H9 (cell line): ENCODE measurements at regions not wholly inside any gene's neighbourhood (a gene's known extent, or its start where the extent isn't known, plus 50 kb on each side); places are given as distances from the start of the nearest gene placed in this dataset.

Source experiments
- DNase-seq: peaks from one replicate; pipeline ENCODE4 v3.0.0-alpha.2; 2017
- H2AFZ ChIP-seq: one replicate; pipeline ENCODE4 v1.6.1; 2013; ENCODE audit warnings: mild to moderate bottlenecking, low read length, control low read depth, moderate library complexity
- H2AK5ac ChIP-seq: 2 replicates; pipeline ENCODE4 v1.6.1; 2013; ENCODE audit warnings: low read length, control low read depth, mixed read lengths; ENCODE audit not compliant: insufficient read length
- H2BK120ac ChIP-seq: one replicate; pipeline ENCODE4 v1.6.1; 2013; ENCODE audit warnings: low read depth, mild to moderate bottlenecking, low read length, control low read depth, inconsistent platforms; ENCODE audit not compliant: poor library complexity, severe bottlenecking
- H2BK12ac ChIP-seq: 2 replicates; pipeline ENCODE4 v1.6.1; 2013; ENCODE audit warnings: low read length, control low read depth, mixed read lengths, low read depth; ENCODE audit not compliant: insufficient read length
- H2BK15ac ChIP-seq: 2 replicates; pipeline ENCODE4 v1.6.1; 2013; ENCODE audit warnings: low read depth, low read length, control low read depth
- H2BK20ac ChIP-seq: one replicate; pipeline ENCODE4 v1.6.1; 2013; ENCODE audit warnings: low read depth, mild to moderate bottlenecking, low read length, control low read depth, inconsistent platforms; ENCODE audit not compliant: poor library complexity, severe bottlenecking
- H2BK5ac ChIP-seq: 2 replicates; pipeline ENCODE4 v1.6.1; 2013; ENCODE audit warnings: low read length, control low read depth, mixed read lengths; ENCODE audit not compliant: insufficient read length
- H3K14ac ChIP-seq: 2 replicates; pipeline ENCODE4 v1.6.1; 2013; ENCODE audit warnings: low read length, control low read depth; ENCODE audit not compliant: insufficient read depth
- H3K18ac ChIP-seq: 2 replicates; pipeline ENCODE4 v1.6.1; 2013; ENCODE audit warnings: low read depth, mild to moderate bottlenecking, mixed read lengths, low read length, control low read depth; ENCODE audit not compliant: insufficient read length
- H3K23ac ChIP-seq: 2 replicates; pipeline ENCODE4 v1.6.1; 2013; ENCODE audit warnings: low read length, control low read depth, mixed read lengths, low read depth; ENCODE audit not compliant: insufficient read length
- H3K23me2 ChIP-seq: 2 replicates; pipeline ENCODE4 v1.6.1; 2013; ENCODE audit warnings: low read depth, mild to moderate bottlenecking, mixed read lengths, low read length, control low read depth; ENCODE audit not compliant: insufficient read length, poor library complexity, severe bottlenecking
- H3K27ac ChIP-seq: 2 replicates; pipeline ENCODE4 v1.5.1; 2013; ENCODE audit warnings: low read length, control low read depth, mixed read lengths, low read depth; ENCODE audit not compliant: insufficient read length
- H3K27me3 ChIP-seq: 2 replicates; pipeline ENCODE4 v1.6.1; 2013; ENCODE audit warnings: low read length, control low read depth, inconsistent platforms; ENCODE audit not compliant: insufficient read depth
- H3K4ac ChIP-seq: 2 replicates; pipeline ENCODE4 v1.6.1; 2013; ENCODE audit warnings: low read depth, mild to moderate bottlenecking, control low read depth, inconsistent platforms, low read length, moderate library complexity
- H3K4me1 ChIP-seq: 2 replicates; pipeline ENCODE4 v1.6.1; 2013; ENCODE audit warnings: low read length, control low read depth, inconsistent platforms; ENCODE audit not compliant: insufficient read depth
- H3K4me2 ChIP-seq: 2 replicates; pipeline ENCODE4 v1.6.1; 2013; ENCODE audit warnings: low read length, control low read depth, mixed read lengths; ENCODE audit not compliant: insufficient read length, insufficient read depth
- H3K56ac ChIP-seq: 2 replicates; pipeline ENCODE4 v1.6.1; 2013; ENCODE audit warnings: low read depth, mild to moderate bottlenecking, mixed read lengths, low read length, control low read depth; ENCODE audit not compliant: insufficient read length
- H3K79me1 ChIP-seq: 2 replicates; pipeline ENCODE4 v1.6.1; 2013; ENCODE audit warnings: low read depth, mild to moderate bottlenecking, moderate library complexity, low read length, control low read depth, inconsistent platforms; ENCODE audit not compliant: insufficient read depth, poor library complexity, severe bottlenecking
- H3K79me2 ChIP-seq: 2 replicates; pipeline ENCODE4 v1.6.1; 2013; ENCODE audit warnings: low read length, control low read depth, inconsistent platforms; ENCODE audit not compliant: insufficient read depth
- H3K9ac ChIP-seq: 2 replicates; pipeline ENCODE4 v1.6.1; 2013; ENCODE audit warnings: low read length, control low read depth, mixed read lengths; ENCODE audit not compliant: insufficient read length; ENCODE audit errors: extremely low read depth
- H3K9me3 ChIP-seq: one replicate; pipeline ENCODE4 v1.6.1; 2013; ENCODE audit warnings: low read depth, low read length, inconsistent platforms; ENCODE audit not compliant: control insufficient read depth
- H3T11ph ChIP-seq: one replicate; pipeline ENCODE4 v1.6.1; 2013; ENCODE audit warnings: mild to moderate bottlenecking, low read length, control low read depth, inconsistent platforms
- H4K20me1 ChIP-seq: one replicate; pipeline ENCODE4 v1.6.1; 2013; ENCODE audit not compliant: control insufficient read depth, insufficient read length, insufficient read depth
- H4K5ac ChIP-seq: 2 replicates; pipeline ENCODE4 v1.6.1; 2013; ENCODE audit warnings: low read depth, mild to moderate bottlenecking, mixed read lengths, low read length, control low read depth; ENCODE audit not compliant: insufficient read length
- H4K8ac ChIP-seq: replicated peaks from 2 replicates; pipeline ENCODE4 v1.6.1; 2013; ENCODE audit warnings: low read length, control low read depth, mixed read lengths, low read depth; ENCODE audit not compliant: insufficient read length
- H4K91ac ChIP-seq: 2 replicates; pipeline ENCODE4 v1.6.1; 2013; ENCODE audit warnings: low read depth, mild to moderate bottlenecking, moderate library complexity, mixed read lengths, low read length, control low read depth; ENCODE audit not compliant: insufficient read length
- H3K27ac Mint-ChIP-seq, 3 experiments: 2 replicates in 2 of 3; 3 replicates in 1 of 3; pipeline ENCODE4 v1.8.0; 2020 to 2021; ENCODE audit warnings: mixed read lengths in 3 of 3, mild to moderate bottlenecking in 1 of 3, moderate library complexity in 1 of 3
- H3K27me3 Mint-ChIP-seq: 2 replicates; pipeline ENCODE4 v1.8.0; 2021; ENCODE audit warnings: low read depth, mild to moderate bottlenecking, moderate library complexity, mixed read lengths
- H3K36me3 Mint-ChIP-seq, 3 experiments: 2 replicates in 2 of 3; 3 replicates in 1 of 3; pipeline ENCODE4 v1.8.0; 2020 to 2021; ENCODE audit warnings: low read depth in 3 of 3, mixed read lengths in 3 of 3; ENCODE audit not compliant: insufficient read depth in 1 of 3
- H3K4me1 Mint-ChIP-seq, 2 experiments: 2 replicates each; pipeline ENCODE4 v1.8.0; 2020; ENCODE audit warnings: mixed read lengths in 2 of 2
- H3K4me3 Mint-ChIP-seq, 2 experiments: 2 replicates in 1 of 2; 3 replicates in 1 of 2; pipeline ENCODE4 v1.8.0; 2020 to 2021; ENCODE audit warnings: mild to moderate bottlenecking in 2 of 2, mixed read lengths in 2 of 2, moderate library complexity in 1 of 2
- H3K9me3 Mint-ChIP-seq, 2 experiments: 2 replicates in 1 of 2; 3 replicates in 1 of 2; pipeline ENCODE4 v1.8.0; 2020; ENCODE audit warnings: mild to moderate bottlenecking in 2 of 2, mixed read lengths in 2 of 2, moderate library complexity in 1 of 2
- WGBS: extraction: QIAGEN DNeasy Blood & Tissue Kit; methylation state at CpG from one replicate; pipeline ENCODE4 v1.1.7; 2013; ENCODE audit warnings: missing lambda C conversion rate, low lambda C conversion rate, mixed read lengths; ENCODE audit not compliant: insufficient read length; ENCODE audit errors: extremely low coverage; 5-methylcytosine and 5-hydroxymethylcytosine counted together
- TF ChIP-seq, protein P1 (sequence below): fragments of 200-600 bp; sonication (generic); conservative IDR thresholded peaks from 3 replicates; pipeline ENCODE4 v1.8.0; 2021; ENCODE audit warnings: antibody characterized with exemption, mild to moderate bottlenecking

DNA sequence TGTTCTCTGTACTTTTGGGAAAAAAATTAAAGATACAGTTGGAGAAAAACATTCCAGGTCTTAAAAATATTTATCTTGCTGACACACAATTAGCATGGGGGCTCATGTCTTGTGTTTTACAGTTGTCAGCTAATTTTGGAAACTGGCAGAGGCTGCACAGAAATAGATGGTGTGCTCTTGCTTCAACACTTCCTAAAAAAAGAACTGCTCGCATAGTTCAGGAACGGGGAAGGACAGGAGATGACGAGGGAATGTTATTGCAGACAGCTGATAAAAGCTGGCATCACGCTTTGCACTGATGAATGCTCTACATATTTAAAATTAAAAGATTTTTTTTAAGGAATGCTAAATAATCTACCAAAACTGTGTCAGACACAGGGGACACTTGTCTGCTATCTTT is 103.5 kb upstream of the CELF2 start:
- Histone ChIP-seq H4K20me1 (no peaks in the 10 kb centered on the region), H3K18ac (no peak overlapping the region), H2BK15ac (no peak overlapping the region), H2BK5ac (no peak overlapping the region), H3K9ac (no peak overlapping the region), H3K4ac (no peak overlapping the region), H4K5ac (no peak overlapping the region), H3K27me3 (no peaks in the 10 kb centered on the region), H3K79me1 (no peaks in the 10 kb centered on the region), H2AK5ac (no peak overlapping the region), H2BK20ac (no peak overlapping the region), H3K4me2 (no peak overlapping the region), H3K23ac (no peak overlapping the region), H3K27ac (no peak overlapping the region), H4K91ac (no peak overlapping the region), H3K79me2 (no peaks in the 10 kb centered on the region), H3T11ph (no peak overlapping the region), H3K14ac (no peak overlapping the region), H3K23me2 (no peaks in the 10 kb centered on the region), H2BK120ac (no peak overlapping the region), H2BK12ac (no peak overlapping the region), H3K4me1 (no peaks in the 10 kb centered on the region; the same call in 1 of the 2 replicates), H3K9me3 (no peaks in the 10 kb centered on the region), H4K8ac (no peak overlapping the region), H3K56ac (no peak overlapping the region), H2AFZ (no peak overlapping the region)
- H3K27ac Mint-ChIP-seq: no peak overlapping the region
- peaks cover 10 to 21% of the 10 kb centered on the region in 2 experiments for H3K4me1 Mint-ChIP-seq
- H3K4me3 Mint-ChIP-seq: no peak overlapping the region
- TF ChIP-seq, protein P1, sequence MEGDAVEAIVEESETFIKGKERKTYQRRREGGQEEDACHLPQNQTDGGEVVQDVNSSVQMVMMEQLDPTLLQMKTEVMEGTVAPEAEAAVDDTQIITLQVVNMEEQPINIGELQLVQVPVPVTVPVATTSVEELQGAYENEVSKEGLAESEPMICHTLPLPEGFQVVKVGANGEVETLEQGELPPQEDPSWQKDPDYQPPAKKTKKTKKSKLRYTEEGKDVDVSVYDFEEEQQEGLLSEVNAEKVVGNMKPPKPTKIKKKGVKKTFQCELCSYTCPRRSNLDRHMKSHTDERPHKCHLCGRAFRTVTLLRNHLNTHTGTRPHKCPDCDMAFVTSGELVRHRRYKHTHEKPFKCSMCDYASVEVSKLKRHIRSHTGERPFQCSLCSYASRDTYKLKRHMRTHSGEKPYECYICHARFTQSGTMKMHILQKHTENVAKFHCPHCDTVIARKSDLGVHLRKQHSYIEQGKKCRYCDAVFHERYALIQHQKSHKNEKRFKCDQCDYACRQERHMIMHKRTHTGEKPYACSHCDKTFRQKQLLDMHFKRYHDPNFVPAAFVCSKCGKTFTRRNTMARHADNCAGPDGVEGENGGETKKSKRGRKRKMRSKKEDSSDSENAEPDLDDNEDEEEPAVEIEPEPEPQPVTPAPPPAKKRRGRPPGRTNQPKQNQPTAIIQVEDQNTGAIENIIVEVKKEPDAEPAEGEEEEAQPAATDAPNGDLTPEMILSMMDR: no peak
- no peak for DNase-seq
- no peaks in the 10 kb centered on the region; a peak in 1 of 5 replicates for H3K9me3 Mint-ChIP-seq
- H3K27me3 Mint-ChIP-seq: no peaks in the 10 kb centered on the region
- H3K36me3 Mint-ChIP-seq: no peaks in the 10 kb centered on the region
- WGBS: no CpG with 5 or more reads among the region's 4 CpGs
